SH-SY5Y (cell line): ENCODE measurements at regions not wholly inside any gene's neighbourhood (a gene's known extent, or its start where the extent isn't known, plus 50 kb on each side); places are given as distances from the start of the nearest gene placed in this dataset.

Experiments used
- GATA2 ChIP-seq: IDR thresholded peaks from 2 replicates; pipeline ENCODE4 v1.6.1; 2011; ENCODE audit warnings: mild to moderate bottlenecking, low read depth, low read length
- GATA3 ChIP-seq: IDR thresholded peaks from 2 replicates; pipeline ENCODE4 v1.6.1; 2011; ENCODE audit warnings: low read depth, mild to moderate bottlenecking, low read length, moderate library complexity

- TF ChIP-seq GATA2 (no peak), GATA3 (no peak)
These were observed 458.1 kb downstream of the HTR7 start for GRCh38 chr10:90399782-90400181.
